Inferior parietal cortex (tissue), 1 donor: ENCODE measurements at regions not wholly inside any gene's neighbourhood (a gene's known extent, or its start where the extent isn't known, plus 50 kb on each side); places are given as distances from the start of the nearest gene placed in this dataset.
A peak's percentile ranks its signal among the peaks of the same experiment; 100 is the strongest.
"Not testable (repeated sequence)": the region's sequence is repeated elsewhere in the genome, so short reads cannot be mapped to it uniquely, and the experiment has no call there.

Experiments
- DNase-seq: peaks from one replicate; pipeline ENCODE4 v3.0.0-alpha.2; 2016; ENCODE audit errors: extremely low spot score

GRCh38 chr4:25981749-25982148, 67.7 kb downstream of the SMIM20 start:
- no peak for DNase-seq

- no peak for DNase-seq
These were observed 68.9 kb downstream of the SMIM20 start for GRCh38 chr4:25982962-25983361.

- no peak for DNase-seq
These were observed 70.2 kb downstream of the SMIM20 start for GRCh38 chr4:25984266-25984665.

GRCh38 chr4:25984796-25985195, 70.8 kb downstream of the SMIM20 start:
- no peak for DNase-seq

GRCh38 chr4:25986807-25987206, 72.8 kb downstream of the SMIM20 start:
- peak; percentile 5 for DNase-seq

GRCh38 chr4:25991340-25991739, 77.3 kb downstream of the SMIM20 start:
- DNase-seq: no peak

- DNase-seq: no peak
These were observed 79.6 kb downstream of the SMIM20 start for GRCh38 chr4:25993395-25994185.

GRCh38 chr4:25994577-25994976, 80.6 kb downstream of the SMIM20 start:
- not testable (repeated sequence) for DNase-seq

GRCh38 chr4:26000274-26000950, 86.4 kb downstream of the SMIM20 start:
- no peak for DNase-seq

GRCh38 chr4:26001413-26001812, 87.4 kb downstream of the SMIM20 start:
- no peak for DNase-seq

GRCh38 chr4:26001816-26002215, 87.8 kb downstream of the SMIM20 start:
- DNase-seq: no peak

GRCh38 chr4:26003056-26003455, 89.0 kb downstream of the SMIM20 start:
- DNase-seq: no peak

GRCh38 chr4:26004290-26004689, 90.3 kb downstream of the SMIM20 start:
- DNase-seq: no peak

- DNase-seq: no peak
These were observed 91.7 kb downstream of the SMIM20 start for GRCh38 chr4:26005764-26006163.

GRCh38 chr4:26008737-26009136, 94.7 kb downstream of the SMIM20 start:
- DNase-seq: no peak

- DNase-seq: no peak
These were observed 95.5 kb downstream of the SMIM20 start for GRCh38 chr4:26009502-26009901.

GRCh38 chr4:26010304-26010703, 96.3 kb downstream of the SMIM20 start:
- DNase-seq: no peak

GRCh38 chr4:26013629-26014028, 99.6 kb downstream of the SMIM20 start:
- DNase-seq: no peak

GRCh38 chr4:26015133-26015651, 101.2 kb downstream of the SMIM20 start:
- no peak for DNase-seq

- DNase-seq: no peak
These were observed 101.9 kb downstream of the SMIM20 start for GRCh38 chr4:26015906-26016305.

GRCh38 chr4:26017531-26017930, 103.5 kb downstream of the SMIM20 start:
- DNase-seq: no peak

GRCh38 chr4:26017961-26018700, 104.1 kb downstream of the SMIM20 start:
- DNase-seq: not testable (repeated sequence)
